GM19099 (cell line): ENCODE measurements at regions not wholly inside any gene's neighbourhood (a gene's known extent, or its start where the extent isn't known, plus 50 kb on each side); places are given as distances from the start of the nearest gene placed in this dataset.

Source experiments
- POLR2A ChIP-seq: IDR thresholded peaks from 3 replicates; pipeline ENCODE4 v1.6.1; 2011; ENCODE audit warnings: low read depth; ENCODE audit not compliant: insufficient read length; ENCODE audit errors: extremely low read depth

- no peak for TF ChIP-seq POLR2A
Measured at GRCh38 chr11:25625094-25625493, 706.8 kb upstream of the ANO3 start.

- no peak for TF ChIP-seq POLR2A
Measured at GRCh38 chr11:25628030-25628429, 703.9 kb upstream of the ANO3 start.

GRCh38 chr11:25633230-25633629 lies 698.7 kb upstream of the ANO3 start:
- no peak for TF ChIP-seq POLR2A

- TF ChIP-seq POLR2A = no peak
Measured at GRCh38 chr11:25650319-25650718, 681.6 kb upstream of the ANO3 start.

GRCh38 chr11:25655636-25656035 lies 676.3 kb upstream of the ANO3 start:
- no peak for TF ChIP-seq POLR2A

- no peak for TF ChIP-seq POLR2A
Measured at GRCh38 chr11:25658916-25659315, 673.0 kb upstream of the ANO3 start.

- TF ChIP-seq POLR2A = no peak
Measured at GRCh38 chr11:25659706-25660105, 672.2 kb upstream of the ANO3 start.

- no peak for TF ChIP-seq POLR2A
Measured at GRCh38 chr11:25667871-25668270, 664.1 kb upstream of the ANO3 start.

- no peak for TF ChIP-seq POLR2A
Measured at GRCh38 chr11:25691959-25692358, 640.0 kb upstream of the ANO3 start.

- TF ChIP-seq POLR2A = no peak
Measured at GRCh38 chr11:25702417-25702816, 629.5 kb upstream of the ANO3 start.

- TF ChIP-seq POLR2A = no peak
Measured at GRCh38 chr11:25710975-25711374, 621.0 kb upstream of the ANO3 start.

- no peak for TF ChIP-seq POLR2A
Measured at GRCh38 chr11:25727944-25728343, 604.0 kb upstream of the ANO3 start.

- TF ChIP-seq POLR2A = no peak
Measured at GRCh38 chr11:25730230-25730629, 601.7 kb upstream of the ANO3 start.

- no peak for TF ChIP-seq POLR2A
Measured at GRCh38 chr11:25733777-25734176, 598.2 kb upstream of the ANO3 start.

GRCh38 chr11:25734591-25735211 lies 597.2 kb upstream of the ANO3 start:
- TF ChIP-seq POLR2A = no peak

- no peak for TF ChIP-seq POLR2A
Measured at GRCh38 chr11:25737071-25737675, 594.8 kb upstream of the ANO3 start.

GRCh38 chr11:25741886-25742285 lies 590.0 kb upstream of the ANO3 start:
- no peak for TF ChIP-seq POLR2A
